Prostate gland (tissue), 2 donors: ENCODE measurements at regions not wholly inside any gene's neighbourhood (a gene's known extent, or its start where the extent isn't known, plus 50 kb on each side); places are given as distances from the start of the nearest gene placed in this dataset.

Experiments used
- DNase-seq: peaks from one replicate; pipeline ENCODE4 v3.0.0-alpha.2; 2019; ENCODE audit warnings: low spot score
- H3K27ac ChIP-seq, 2 donors: fragments of 200-600 bp; sonication (generic); 2 replicates each; pipeline ENCODE4 v1.5.1; 2017 to 2019
- H3K27me3 ChIP-seq: fragments of 200-600 bp; sonication (generic); replicated peaks from 2 replicates; pipeline ENCODE4 v1.5.1; 2019; ENCODE audit not compliant: insufficient read depth
- H3K36me3 ChIP-seq, 2 donors: fragments of 200-600 bp; sonication (generic); 1 replicate in 1 of 2; 2 replicates in 1 of 2; pipeline versions ENCODE4 v1.5.1 to v1.8.1; 2017 to 2019
- H3K4me1 ChIP-seq: fragments of 200-600 bp; sonication (generic); replicated peaks from 2 replicates; pipeline ENCODE4 v1.5.1; 2019
- H3K4me3 ChIP-seq, 2 donors: fragments of 200-600 bp; sonication (generic); 2 replicates each; pipeline ENCODE4 v1.5.1; 2017 to 2019
- H3K9me3 ChIP-seq: fragments of 200-600 bp; sonication (generic); 2 replicates; pipeline ENCODE4 v1.5.1; 2017
- POLR2A ChIP-seq: fragments of 450-650 bp; IDR thresholded peaks from one replicate; pipeline ENCODE4 v1.6.1; 2016; ENCODE audit warnings: antibody characterized with exemption, mild to moderate bottlenecking
- POLR2AphosphoS5 ChIP-seq: sonication (generic); formaldehyde crosslinking; IDR thresholded peaks from one replicate; pipeline ENCODE4 v1.6.1; 2017; ENCODE audit warnings: antibody characterized with exemption
- WGBS: methylation state at CpG from one replicate; pipeline ENCODE4 v1.1.5; 2018; 5-methylcytosine and 5-hydroxymethylcytosine counted together
- intact Hi-C: fragments of 100-400 bp; cut with DNase I; formaldehyde crosslinking; loops from one replicate; pipeline ENCODE4 v1.14.2; 2022
- TF ChIP-seq, protein P1 (sequence below), 4 experiments: fragments of 200-600 bp in 2 of 4; fragments of 450-650 bp in 2 of 4; sonication (generic) in 2 of 4; IDR thresholded peaks; 1 replicate in 3 of 4; 2 replicates in 1 of 4; pipeline ENCODE4 v1.5.1; 2016 to 2019; ENCODE audit warnings: antibody characterized with exemption in 4 of 4, mild to moderate bottlenecking in 2 of 4, moderate library complexity in 2 of 4

DNA sequence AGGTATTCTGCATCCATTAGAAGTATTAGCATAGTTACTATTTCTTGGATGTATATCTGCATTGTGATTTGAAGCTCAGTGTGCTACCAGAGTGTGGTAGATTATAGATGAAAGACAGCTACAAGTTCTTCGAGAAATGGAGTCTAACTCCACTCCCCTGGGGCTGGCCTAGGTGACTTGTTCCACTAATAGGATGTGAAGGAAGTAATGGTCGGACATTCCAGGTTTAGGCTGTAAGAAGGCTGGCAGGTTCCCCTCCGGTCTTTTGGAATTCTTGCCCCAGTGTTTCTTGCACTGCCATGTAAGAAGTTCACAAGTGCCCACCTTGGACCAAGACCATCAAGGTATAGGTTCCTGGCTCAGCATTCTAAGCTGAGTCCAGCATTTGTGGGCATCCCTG is 236.4 kb downstream of the FLRT2 start:
- H3K36me3 ChIP-seq = no peaks in the 10 kb centered on the region
- H3K4me3 ChIP-seq = no peak overlapping the region
- H3K4me1 ChIP-seq = no peaks in the 10 kb centered on the region
- intact Hi-C loops = no loop called here
- WGBS = 91% methylated on average over 3 of the region's 3 CpGs
- no peak overlapping the region for H3K27ac ChIP-seq
- TF ChIP-seq, protein P1, sequence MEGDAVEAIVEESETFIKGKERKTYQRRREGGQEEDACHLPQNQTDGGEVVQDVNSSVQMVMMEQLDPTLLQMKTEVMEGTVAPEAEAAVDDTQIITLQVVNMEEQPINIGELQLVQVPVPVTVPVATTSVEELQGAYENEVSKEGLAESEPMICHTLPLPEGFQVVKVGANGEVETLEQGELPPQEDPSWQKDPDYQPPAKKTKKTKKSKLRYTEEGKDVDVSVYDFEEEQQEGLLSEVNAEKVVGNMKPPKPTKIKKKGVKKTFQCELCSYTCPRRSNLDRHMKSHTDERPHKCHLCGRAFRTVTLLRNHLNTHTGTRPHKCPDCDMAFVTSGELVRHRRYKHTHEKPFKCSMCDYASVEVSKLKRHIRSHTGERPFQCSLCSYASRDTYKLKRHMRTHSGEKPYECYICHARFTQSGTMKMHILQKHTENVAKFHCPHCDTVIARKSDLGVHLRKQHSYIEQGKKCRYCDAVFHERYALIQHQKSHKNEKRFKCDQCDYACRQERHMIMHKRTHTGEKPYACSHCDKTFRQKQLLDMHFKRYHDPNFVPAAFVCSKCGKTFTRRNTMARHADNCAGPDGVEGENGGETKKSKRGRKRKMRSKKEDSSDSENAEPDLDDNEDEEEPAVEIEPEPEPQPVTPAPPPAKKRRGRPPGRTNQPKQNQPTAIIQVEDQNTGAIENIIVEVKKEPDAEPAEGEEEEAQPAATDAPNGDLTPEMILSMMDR (IDR thresholded peaks at IDR 0.05) = no peak
- no peak for TF ChIP-seq POLR2A
- DNase-seq = no peak
- no peaks in the 10 kb centered on the region for H3K9me3 ChIP-seq
- H3K27me3 ChIP-seq = no peaks in the 10 kb centered on the region

DNA sequence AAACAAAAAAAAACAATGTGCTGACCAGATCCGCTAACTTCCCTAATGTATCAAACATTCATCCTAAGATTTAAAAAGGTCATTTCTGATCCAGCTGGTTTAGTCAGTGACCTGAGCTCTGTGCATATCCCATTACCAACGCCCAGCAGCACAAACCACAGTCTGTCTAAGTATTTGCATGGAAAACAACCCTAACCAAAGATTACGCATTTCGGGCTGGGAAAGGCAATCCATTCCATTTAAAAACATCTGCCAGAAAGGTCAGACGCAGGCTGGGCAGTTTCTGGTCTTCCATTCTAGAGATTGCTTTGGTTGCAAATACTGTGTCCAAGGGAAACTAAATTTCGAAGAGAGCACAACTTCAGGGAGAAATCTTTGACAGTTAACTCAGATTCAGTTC is 234.9 kb downstream of the FLRT2 start:
- no peaks in the 10 kb centered on the region for H3K9me3 ChIP-seq
- H3K4me1 ChIP-seq = no peaks in the 10 kb centered on the region
- TF ChIP-seq POLR2AphosphoS5 = no peak
- DNase-seq = no peak
- WGBS = 81% methylated on average over 6 of the region's 6 CpGs
- H3K4me3 ChIP-seq = no peak overlapping the region
- H3K27me3 ChIP-seq = no peaks in the 10 kb centered on the region
- no peak overlapping the region for H3K27ac ChIP-seq
- intact Hi-C loops = no loop called here
- no peaks in the 10 kb centered on the region for H3K36me3 ChIP-seq

DNA sequence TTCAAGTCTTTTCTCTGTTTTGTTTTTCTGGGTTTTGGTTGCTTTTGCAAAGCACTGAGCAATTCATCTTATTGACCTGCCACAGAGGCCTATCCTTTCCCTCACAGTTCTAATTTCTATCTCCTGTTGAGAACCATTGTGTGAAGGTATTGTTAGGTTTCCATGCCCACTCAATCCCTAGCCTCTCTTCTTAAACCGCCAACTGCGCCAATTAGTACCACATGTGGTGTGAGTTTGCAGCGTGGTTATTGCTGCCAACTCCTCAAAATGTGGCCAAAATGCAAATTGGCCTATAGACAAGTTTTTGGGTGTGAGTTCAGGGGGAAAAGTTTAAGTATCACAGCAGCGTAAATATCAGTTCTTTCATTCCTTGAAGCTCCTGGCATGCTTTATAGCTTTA is 232.6 kb downstream of the FLRT2 start:
- intact Hi-C loops = no loop called here
- no peak overlapping the region for H3K27ac ChIP-seq
- no peaks in the 10 kb centered on the region for H3K36me3 ChIP-seq
- DNase-seq = no peak
- 83% methylated on average over 4 of the region's 4 CpGs for WGBS
- H3K9me3 ChIP-seq = no peaks in the 10 kb centered on the region
- no peak overlapping the region for H3K4me3 ChIP-seq
- H3K27me3 ChIP-seq = no peaks in the 10 kb centered on the region
- H3K4me1 ChIP-seq = no peaks in the 10 kb centered on the region
- TF ChIP-seq, protein P1 (IDR thresholded peaks at IDR 0.05) = no peak
- TF ChIP-seq POLR2A (no peak), POLR2AphosphoS5 (no peak)

DNA sequence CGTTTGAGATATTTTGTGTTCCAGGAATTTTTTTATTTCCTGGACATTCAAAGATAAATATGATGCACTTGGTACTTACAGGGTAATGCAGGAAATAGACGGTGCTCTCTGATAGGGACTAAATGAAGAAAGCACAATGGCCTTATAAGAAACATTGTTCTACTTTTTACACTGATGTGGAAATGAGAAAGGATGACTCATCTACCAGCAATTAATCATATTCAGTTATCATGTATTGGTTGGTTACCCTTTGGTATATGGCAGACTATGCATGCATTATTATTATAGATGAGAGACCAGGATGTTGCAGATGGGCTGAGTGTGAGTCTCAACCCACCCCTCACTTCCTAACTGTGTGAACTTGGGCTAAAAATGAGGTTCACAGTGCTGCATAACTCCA is 222.2 kb downstream of the FLRT2 start:
- no peaks in the 10 kb centered on the region for H3K27me3 ChIP-seq
- TF ChIP-seq POLR2AphosphoS5 (no peak), POLR2A (no peak)
- TF ChIP-seq, protein P1 (IDR thresholded peaks at IDR 0.05) = no peak
- no peak for DNase-seq
- intact Hi-C loops = no loop called here
- no peak overlapping the region for H3K27ac ChIP-seq
- H3K36me3 ChIP-seq = no peaks in the 10 kb centered on the region
- H3K9me3 ChIP-seq = no peaks in the 10 kb centered on the region
- 51% methylated on average over 2 of the region's 2 CpGs for WGBS
- no peaks in the 10 kb centered on the region for H3K4me1 ChIP-seq
- H3K4me3 ChIP-seq = no peak overlapping the region

DNA sequence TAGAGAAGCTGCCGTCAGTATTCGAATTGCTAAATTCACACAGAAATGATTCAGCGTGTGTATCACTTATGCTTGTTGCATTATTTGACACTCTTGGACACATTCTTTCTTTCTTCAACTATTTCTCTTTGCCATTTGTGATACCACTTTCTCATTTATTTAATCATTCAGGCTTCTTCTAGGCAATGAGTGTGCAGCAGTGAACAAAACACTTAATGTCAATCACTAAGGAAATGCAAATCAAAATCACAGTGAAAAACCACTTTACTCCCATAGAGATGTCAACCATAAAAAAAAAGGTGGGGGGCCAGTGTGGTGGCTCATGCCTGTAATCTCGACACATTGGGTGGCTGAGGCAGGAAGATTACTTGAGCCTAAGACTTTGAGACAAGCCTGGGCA is 214.6 kb downstream of the FLRT2 start:
- 90% methylated on average over 4 of the region's 4 CpGs for WGBS
- intact Hi-C loops = no loop called here

More for the DNA sequence above, 214.6 kb downstream of the FLRT2 start:
- no peaks in the 10 kb centered on the region for H3K4me1 ChIP-seq
- DNase-seq = no peak
- H3K9me3 ChIP-seq = no peaks in the 10 kb centered on the region
- H3K36me3 ChIP-seq = no peaks in the 10 kb centered on the region
- TF ChIP-seq, protein P1 (IDR thresholded peaks at IDR 0.05) = no peak
- TF ChIP-seq POLR2AphosphoS5 (no peak), POLR2A (no peak)
- H3K27ac ChIP-seq = no peak overlapping the region
- no peaks in the 10 kb centered on the region for H3K27me3 ChIP-seq
- H3K4me3 ChIP-seq = no peak overlapping the region
